Neural cell (in vitro differentiated cells): ENCODE measurements at regions not wholly inside any gene's neighbourhood (a gene's known extent, or its start where the extent isn't known, plus 50 kb on each side); places are given as distances from the start of the nearest gene placed in this dataset.

Experiments used
- H2AFZ ChIP-seq: fragments of 200-600, 300-800 bp; sonication (generic), shearing (Covaris generic); 2 replicates; pipeline ENCODE4 v1.6.0; 2014; ENCODE audit warnings: low read depth, mild to moderate bottlenecking, antibody characterized with exemption, low read length, moderate library complexity
- H3F3A ChIP-seq: fragments of 200-600 bp; shearing (Covaris generic); 2 replicates; pipeline ENCODE4 v1.6.1; 2016; ENCODE audit warnings: mild to moderate bottlenecking, moderate library complexity, mixed read lengths, antibody characterized with exemption, low read length; ENCODE audit not compliant: insufficient read depth, poor library complexity, severe bottlenecking
- H3K27ac ChIP-seq: fragments of 200-600, 300-800 bp; sonication (generic), shearing (Covaris generic); 2 replicates; pipeline ENCODE4 v1.5.1; 2014; ENCODE audit warnings: mild to moderate bottlenecking, low read length, moderate library complexity
- H3K27me3 ChIP-seq: fragments of 300-800, 200-600 bp; sonication (generic), shearing (Covaris generic); 2 replicates; pipeline ENCODE4 v1.6.0; 2014; ENCODE audit warnings: mild to moderate bottlenecking, low read depth, low read length, moderate library complexity; ENCODE audit not compliant: insufficient read depth
- H3K36me3 ChIP-seq: fragments of 300-800, 200-600 bp; sonication (generic), shearing (Covaris generic); 2 replicates; pipeline ENCODE4 v1.5.1; 2014; ENCODE audit warnings: mild to moderate bottlenecking, antibody characterized with exemption, low read length, moderate library complexity; ENCODE audit not compliant: insufficient read depth
- H3K4me2 ChIP-seq: fragments of 300-800, 200-600 bp; sonication (generic), shearing (Covaris generic); 2 replicates; pipeline ENCODE4 v1.6.0; 2014; ENCODE audit warnings: mild to moderate bottlenecking, low read length
- H3K4me3 ChIP-seq: fragments of 300-800, 200-600 bp; sonication (generic), shearing (Covaris generic); 2 replicates; pipeline ENCODE4 v1.5.1; 2014; ENCODE audit warnings: mild to moderate bottlenecking, low read length, moderate library complexity
- H3K79me2 ChIP-seq: fragments of 200-600 bp; shearing (Covaris generic); replicated peaks from 2 replicates; pipeline ENCODE4 v1.6.0; 2014; ENCODE audit warnings: mild to moderate bottlenecking, low read length, moderate library complexity; ENCODE audit not compliant: insufficient read depth
- H3K9ac ChIP-seq: fragments of 300-800, 200-600 bp; sonication (generic), shearing (Covaris generic); 2 replicates; pipeline ENCODE4 v1.6.1; 2016; ENCODE audit warnings: mild to moderate bottlenecking, low read length, mixed read lengths
- H3K9me2 ChIP-seq: fragments of 200-600 bp; shearing (Covaris generic); 2 replicates; pipeline ENCODE4 v1.6.1; 2016; ENCODE audit warnings: mild to moderate bottlenecking, low read length, mixed read lengths; ENCODE audit not compliant: insufficient read depth
- H3K9me3 ChIP-seq: fragments of 200-600, 300-800 bp; sonication (generic), shearing (Covaris generic); 2 replicates; pipeline ENCODE4 v1.6.1; 2016; ENCODE audit warnings: mild to moderate bottlenecking, mixed run types, low read length, moderate library complexity, mixed read lengths
- H4K20me1 ChIP-seq: fragments of 200-600 bp; shearing (Covaris generic); 2 replicates; pipeline ENCODE4 v1.6.1; 2016; ENCODE audit warnings: mild to moderate bottlenecking, mixed run types; ENCODE audit not compliant: insufficient read depth
- CTCF ChIP-seq: fragments of 450-650 bp; IDR thresholded peaks from 2 replicates; pipeline ENCODE4 v1.5.1; 2014; ENCODE audit warnings: antibody characterized with exemption, mild to moderate bottlenecking, moderate library complexity; ENCODE audit not compliant: poor library complexity, severe bottlenecking
- EP300 ChIP-seq: fragments of 450-650 bp; conservative IDR thresholded peaks from 2 replicates; pipeline ENCODE4 v1.6.1; 2014; ENCODE audit warnings: antibody characterized with exemption, mild to moderate bottlenecking, moderate library complexity; ENCODE audit not compliant: poor library complexity, severe bottlenecking
- EZH2 ChIP-seq: fragments of 200-600, 300-800 bp; shearing (Covaris generic), sonication (generic); IDR thresholded peaks from 2 replicates; pipeline ENCODE4 v1.6.1; 2014; ENCODE audit warnings: antibody characterized with exemption, low read length, borderline replicate concordance, mild to moderate bottlenecking; ENCODE audit not compliant: insufficient read depth, poor library complexity, severe bottlenecking
- MXI1 ChIP-seq: fragments of 450-650 bp; conservative IDR thresholded peaks from 2 replicates; pipeline ENCODE4 v1.6.1; 2014; ENCODE audit warnings: antibody characterized with exemption, mild to moderate bottlenecking; ENCODE audit not compliant: poor library complexity, severe bottlenecking
- POLR2AphosphoS5 ChIP-seq: IDR thresholded peaks from 2 replicates; pipeline ENCODE4 v1.6.1; 2012
- RAD21 ChIP-seq: fragments of 450-650 bp; conservative IDR thresholded peaks from 2 replicates; pipeline ENCODE4 v1.6.1; 2014; ENCODE audit warnings: antibody characterized with exemption, mild to moderate bottlenecking, moderate library complexity
- REST ChIP-seq: IDR thresholded peaks from 2 replicates; pipeline ENCODE4 v1.6.1; 2012; ENCODE audit warnings: borderline replicate concordance
- SMC3 ChIP-seq: fragments of 450-650 bp; conservative IDR thresholded peaks from 2 replicates; pipeline ENCODE4 v1.6.1; 2014; ENCODE audit warnings: antibody characterized with exemption, mild to moderate bottlenecking, moderate library complexity; ENCODE audit not compliant: poor library complexity
- TAF1 ChIP-seq: IDR thresholded peaks from 2 replicates; pipeline ENCODE4 v1.6.1; 2012; ENCODE audit warnings: low read depth

- Histone ChIP-seq H3K9ac (no peak overlapping the region), H3K9me3 (no peaks in the 10 kb centered on the region), H3F3A (no peaks in the 10 kb centered on the region), H3K79me2 (no peaks in the 10 kb centered on the region), H3K9me2 (no peaks in the 10 kb centered on the region), H3K27ac (no peak overlapping the region), H4K20me1 (no peaks in the 10 kb centered on the region), H3K27me3 (no peaks in the 10 kb centered on the region), H3K36me3 (no peaks in the 10 kb centered on the region), H3K4me2 (no peak overlapping the region), H3K4me3 (no peak overlapping the region), H2AFZ (no peak overlapping the region)
- TF ChIP-seq CTCF (no peak), POLR2AphosphoS5 (no peak), EZH2 (no peak), MXI1 (no peak), EP300 (no peak), RAD21 (no peak), SMC3 (no peak), REST (no peak), TAF1 (no peak)
Observed at GRCh38 chr9:134267881-134268724, 58.2 kb upstream of the RXRA start.

DNA sequence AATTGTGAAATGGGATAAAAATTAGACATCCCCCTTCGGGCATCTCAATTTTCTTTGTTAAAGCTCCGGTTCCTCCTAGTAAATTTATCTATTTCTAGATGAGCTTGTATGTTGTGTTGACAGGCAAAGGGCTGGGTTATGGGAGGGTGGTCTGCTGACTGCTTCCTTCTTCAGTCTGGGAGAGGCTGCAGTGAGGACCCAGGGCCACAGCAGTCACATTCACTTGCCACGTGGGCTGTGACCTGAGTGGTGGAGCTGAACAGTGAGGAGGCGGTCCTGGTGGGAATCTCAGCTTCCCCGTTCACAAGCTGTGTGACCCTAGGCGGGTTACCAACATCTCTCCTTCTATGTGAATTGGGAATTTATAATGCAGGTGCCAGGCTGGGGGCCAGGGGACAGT lies 57.5 kb upstream of the RXRA start:
- Histone ChIP-seq H3K27ac (no peak overlapping the region), H3K79me2 (no peaks in the 10 kb centered on the region), H3K4me2 (no peak overlapping the region), H3K36me3 (no peaks in the 10 kb centered on the region), H3F3A (no peaks in the 10 kb centered on the region), H4K20me1 (no peaks in the 10 kb centered on the region), H3K9me2 (no peaks in the 10 kb centered on the region), H2AFZ (no peak overlapping the region), H3K9me3 (no peaks in the 10 kb centered on the region), H3K27me3 (no peaks in the 10 kb centered on the region), H3K9ac (no peak overlapping the region), H3K4me3 (no peak overlapping the region)
- TF ChIP-seq EZH2 (no peak), TAF1 (no peak), RAD21 (no peak), POLR2AphosphoS5 (no peak), MXI1 (no peak), REST (no peak), EP300 (no peak)
